ENCODE measurements at regions not wholly inside any gene's neighbourhood (a gene's known extent, or its start where the extent isn't known, plus 50 kb on each side); places are given as distances from the start of the nearest gene placed in this dataset.
A peak's percentile ranks its signal among the peaks of the same experiment; 100 is the strongest.

- Histone ChIP-seq H3K4me3 (ENCODE audit: low read length) (no peak overlapping the region), H3K9me3 (replicated peaks; ENCODE audit: control insufficient read depth, low read depth, low read length) (no peaks in the 10 kb centered on the region), H3K4me1 (ENCODE audit: control insufficient read depth, insufficient read depth, low read length) (peaks cover 2% of the 10 kb centered on the region), H3K27me3 (ENCODE audit: control insufficient read depth, insufficient read depth, low read length) (peaks cover 47% of the 10 kb centered on the region), H3K36me3 (ENCODE audit: control insufficient read depth, insufficient read depth, low read length) (no peaks in the 10 kb centered on the region), H3K27ac (ENCODE audit: low read length) (no peak overlapping the region)
- WGBS (ENCODE audit: insufficient coverage): 84% methylated on average over 9 of the region's 12 CpGs
- DNase-seq: no peak
These were observed 123.7 kb downstream of the RBFOX3 start for GRCh38 chr17:79487149-79487548.

GRCh38 chr17:79485991-79486390 lies 124.9 kb downstream of the RBFOX3 start:
- WGBS (ENCODE audit: insufficient coverage): 41% methylated on average over 6 of the region's 17 CpGs
- no peak for DNase-seq
- Histone ChIP-seq H3K27me3 (ENCODE audit: control insufficient read depth, insufficient read depth, low read length) (peaks cover 56% of the 10 kb centered on the region), H3K4me1 (ENCODE audit: control insufficient read depth, insufficient read depth, low read length) (peaks cover 2% of the 10 kb centered on the region), H3K4me3 (ENCODE audit: low read length) (no peak overlapping the region), H3K36me3 (ENCODE audit: control insufficient read depth, insufficient read depth, low read length) (no peaks in the 10 kb centered on the region), H3K9me3 (replicated peaks; ENCODE audit: control insufficient read depth, low read depth, low read length) (no peaks in the 10 kb centered on the region), H3K27ac (ENCODE audit: low read length) (no peak overlapping the region)

GRCh38 chr17:79485419-79485985 lies 125.3 kb downstream of the RBFOX3 start:
- H3K4me1 ChIP-seq (ENCODE audit: control insufficient read depth, insufficient read depth, low read length): peaks cover 2% of the 10 kb centered on the region
- no peaks in the 10 kb centered on the region for H3K9me3 ChIP-seq (replicated peaks; ENCODE audit: control insufficient read depth, low read depth, low read length)
- WGBS (ENCODE audit: insufficient coverage): 30% methylated on average over 18 of the region's 22 CpGs

DNA sequence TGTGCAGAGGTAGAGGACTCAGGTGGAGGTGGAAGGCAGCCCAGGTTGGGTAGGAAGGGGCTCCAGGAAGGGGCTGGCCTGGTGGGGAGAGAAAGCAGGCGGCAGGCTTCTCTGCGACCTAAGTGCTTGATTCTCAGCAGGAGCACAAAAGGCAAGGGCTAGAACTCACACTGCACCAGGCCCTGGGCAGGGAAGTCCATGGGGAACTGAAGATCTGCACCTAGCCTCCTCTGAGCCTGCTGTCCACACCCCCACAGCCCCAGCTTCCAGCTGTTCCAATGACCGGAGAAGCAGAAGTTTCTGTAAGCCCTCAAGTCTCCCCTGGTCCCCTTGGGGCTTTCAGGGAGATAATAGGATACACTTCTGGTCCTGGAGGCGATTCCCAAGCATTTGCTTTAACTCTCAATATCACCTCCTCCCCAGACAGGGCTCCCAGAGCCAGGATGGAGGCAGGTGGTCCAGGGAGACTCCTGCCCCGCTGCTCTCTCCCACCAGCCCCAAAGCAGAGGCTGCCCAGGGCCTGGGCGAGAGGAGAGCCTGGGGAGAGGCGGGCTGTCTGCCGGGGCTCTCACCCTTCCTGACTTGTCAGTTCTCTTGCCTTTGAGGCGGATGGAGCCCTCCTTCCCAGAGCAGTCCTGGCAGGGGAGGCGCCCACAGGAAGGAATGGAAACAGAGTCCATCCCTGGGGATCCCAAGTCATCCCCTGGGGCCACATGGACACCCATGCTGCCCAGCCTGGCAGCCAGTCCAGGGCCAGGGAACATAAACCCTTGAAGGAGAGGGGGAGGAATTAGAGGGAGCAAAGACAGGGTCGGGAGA lies 126.0 kb downstream of the RBFOX3 start:
- Histone ChIP-seq H3K36me3 (ENCODE audit: control insufficient read depth, insufficient read depth, low read length) (no peaks in the 10 kb centered on the region), H3K27ac (ENCODE audit: low read length) (no peak overlapping the region), H3K27me3 (ENCODE audit: control insufficient read depth, insufficient read depth, low read length) (peaks cover 59% of the 10 kb centered on the region), H3K4me3 (ENCODE audit: low read length) (no peak overlapping the region), H3K9me3 (replicated peaks; ENCODE audit: control insufficient read depth, low read depth, low read length) (no peaks in the 10 kb centered on the region), H3K4me1 (ENCODE audit: control insufficient read depth, insufficient read depth, low read length) (peaks cover 2% of the 10 kb centered on the region)
- 68% methylated on average over 5 of the region's 11 CpGs for WGBS (ENCODE audit: insufficient coverage)
- DNase-seq: no peak

More at GRCh38 chr17:79485419-79485985, 125.3 kb downstream of the RBFOX3 start:
- no peak overlapping the region for H3K27ac ChIP-seq (ENCODE audit: low read length)
- DNase-seq: no peak
- H3K27me3 ChIP-seq (ENCODE audit: control insufficient read depth, insufficient read depth, low read length): peaks cover 59% of the 10 kb centered on the region
- no peak overlapping the region for H3K4me3 ChIP-seq (ENCODE audit: low read length)
- H3K36me3 ChIP-seq (ENCODE audit: control insufficient read depth, insufficient read depth, low read length): no peaks in the 10 kb centered on the region

DNA sequence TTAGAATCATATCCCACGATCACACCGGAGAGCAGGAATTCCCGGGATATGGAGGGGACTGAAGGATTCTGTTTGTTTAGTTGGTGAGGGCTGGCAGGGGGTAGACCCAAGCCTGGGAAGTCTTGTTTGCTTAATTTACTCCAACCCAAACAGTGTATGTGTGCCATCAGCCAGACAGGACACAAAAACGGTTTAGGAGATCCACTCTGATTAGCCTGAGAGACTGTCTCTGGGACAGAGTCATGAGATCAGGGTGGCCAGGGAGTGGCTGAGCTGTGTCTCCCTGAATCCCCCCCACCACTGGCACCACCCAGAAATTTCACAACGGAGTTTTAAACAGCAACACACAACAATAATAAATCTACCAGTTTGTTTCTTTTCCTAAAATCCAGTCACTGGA lies 127.0 kb downstream of the RBFOX3 start:
- Histone ChIP-seq H3K27ac (ENCODE audit: low read length) (no peak overlapping the region), H3K4me1 (ENCODE audit: control insufficient read depth, insufficient read depth, low read length) (peaks cover 2% of the 10 kb centered on the region), H3K4me3 (ENCODE audit: low read length) (no peak overlapping the region), H3K9me3 (replicated peaks; ENCODE audit: control insufficient read depth, low read depth, low read length) (no peaks in the 10 kb centered on the region), H3K27me3 (ENCODE audit: control insufficient read depth, insufficient read depth, low read length) (peaks cover 60% of the 10 kb centered on the region), H3K36me3 (ENCODE audit: control insufficient read depth, insufficient read depth, low read length) (no peaks in the 10 kb centered on the region)
- no peak for DNase-seq
- WGBS (ENCODE audit: insufficient coverage): 33% methylated on average over 1 of the region's 5 CpGs

- DNase-seq: no peak
- Histone ChIP-seq H3K4me3 (ENCODE audit: low read length) (no peak overlapping the region), H3K36me3 (ENCODE audit: control insufficient read depth, insufficient read depth, low read length) (no peaks in the 10 kb centered on the region), H3K4me1 (ENCODE audit: control insufficient read depth, insufficient read depth, low read length) (peaks cover 6% of the 10 kb centered on the region), H3K27ac (ENCODE audit: low read length) (no peak overlapping the region), H3K9me3 (replicated peaks; ENCODE audit: control insufficient read depth, low read depth, low read length) (no peaks in the 10 kb centered on the region), H3K27me3 (ENCODE audit: control insufficient read depth, insufficient read depth, low read length) (peaks cover 68% of the 10 kb centered on the region)
- 5% methylated on average over 15 of the region's 17 CpGs for WGBS (ENCODE audit: insufficient coverage)
These were observed 127.9 kb downstream of the RBFOX3 start for GRCh38 chr17:79482727-79483521.

DNA sequence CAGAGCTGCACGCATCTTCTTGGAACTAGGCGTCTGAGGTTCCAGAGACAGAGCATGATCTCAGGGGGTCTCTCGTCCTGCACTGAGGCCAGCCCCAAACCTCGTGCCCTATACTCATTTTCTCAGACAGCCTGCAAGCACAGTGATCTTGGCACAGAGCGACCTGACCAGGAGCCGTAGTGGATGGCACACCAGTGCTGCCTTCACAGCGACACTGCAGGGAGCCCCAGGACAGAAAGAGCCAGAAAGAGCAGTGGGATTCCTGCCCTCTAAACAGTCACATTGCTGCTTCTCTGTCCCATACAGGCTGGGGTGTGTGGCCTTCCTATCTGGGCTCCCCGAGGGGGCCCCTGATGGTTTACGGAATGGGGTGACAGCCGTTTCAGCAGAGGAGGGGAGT lies 131.0 kb downstream of the RBFOX3 start:
- Histone ChIP-seq H3K36me3 (ENCODE audit: control insufficient read depth, insufficient read depth, low read length) (no peaks in the 10 kb centered on the region), H3K4me1 (ENCODE audit: control insufficient read depth, insufficient read depth, low read length) (peaks cover 15% of the 10 kb centered on the region), H3K27ac (ENCODE audit: low read length) (no peak overlapping the region), H3K27me3 (ENCODE audit: control insufficient read depth, insufficient read depth, low read length) (peaks cover 67% of the 10 kb centered on the region), H3K9me3 (replicated peaks; ENCODE audit: control insufficient read depth, low read depth, low read length) (no peaks in the 10 kb centered on the region), H3K4me3 (ENCODE audit: low read length) (no peak overlapping the region)
- 71% methylated on average over 9 of the region's 10 CpGs for WGBS (ENCODE audit: insufficient coverage)
- no peak for DNase-seq

- Histone ChIP-seq H3K27ac (ENCODE audit: low read length) (no peak overlapping the region), H3K27me3 (ENCODE audit: control insufficient read depth, insufficient read depth, low read length) (peaks cover 59% of the 10 kb centered on the region), H3K9me3 (replicated peaks; ENCODE audit: control insufficient read depth, low read depth, low read length) (no peaks in the 10 kb centered on the region), H3K36me3 (ENCODE audit: control insufficient read depth, insufficient read depth, low read length) (no peaks in the 10 kb centered on the region), H3K4me3 (ENCODE audit: low read length) (no peak overlapping the region), H3K4me1 (ENCODE audit: control insufficient read depth, insufficient read depth, low read length) (peaks cover 14% of the 10 kb centered on the region)
- no peak for DNase-seq
- WGBS (ENCODE audit: insufficient coverage): 36% methylated on average over 6 of the region's 9 CpGs
These were observed 132.0 kb downstream of the RBFOX3 start for GRCh38 chr17:79478841-79479240.

- peak; percentile 22 for DNase-seq
- Histone ChIP-seq H3K4me1 (ENCODE audit: control insufficient read depth, insufficient read depth, low read length) (peaks cover 19% of the 10 kb centered on the region), H3K27ac (ENCODE audit: low read length) (no peak overlapping the region), H3K4me3 (ENCODE audit: low read length) (no peak overlapping the region), H3K27me3 (ENCODE audit: control insufficient read depth, insufficient read depth, low read length) (peaks cover 53% of the 10 kb centered on the region), H3K36me3 (ENCODE audit: control insufficient read depth, insufficient read depth, low read length) (no peaks in the 10 kb centered on the region), H3K9me3 (replicated peaks; ENCODE audit: control insufficient read depth, low read depth, low read length) (no peaks in the 10 kb centered on the region)
- WGBS (ENCODE audit: insufficient coverage): 68% methylated on average over 18 of the region's 22 CpGs
These were observed 132.8 kb downstream of the RBFOX3 start for GRCh38 chr17:79478051-79478461.

GRCh38 chr17:79476074-79476652 lies 134.7 kb downstream of the RBFOX3 start:
- WGBS (ENCODE audit: insufficient coverage): 15% methylated on average over 7 of the region's 13 CpGs
- Histone ChIP-seq H3K27me3 (ENCODE audit: control insufficient read depth, insufficient read depth, low read length) (peaks cover 40% of the 10 kb centered on the region), H3K4me3 (ENCODE audit: low read length) (no peak overlapping the region)

More at GRCh38 chr17:79476074-79476652, 134.7 kb downstream of the RBFOX3 start:
- H3K27ac ChIP-seq (ENCODE audit: low read length): no peak overlapping the region
- H3K9me3 ChIP-seq (replicated peaks; ENCODE audit: control insufficient read depth, low read depth, low read length): no peaks in the 10 kb centered on the region
- H3K4me1 ChIP-seq (ENCODE audit: control insufficient read depth, insufficient read depth, low read length): peaks cover 21% of the 10 kb centered on the region
- no peak for DNase-seq
- H3K36me3 ChIP-seq (ENCODE audit: control insufficient read depth, insufficient read depth, low read length): no peaks in the 10 kb centered on the region

Data from muscle of leg (tissue), 3 donors.